GDM1 (cell line): ENCODE measurements at regions not wholly inside any gene's neighbourhood (a gene's known extent, or its start where the extent isn't known, plus 50 kb on each side); places are given as distances from the start of the nearest gene placed in this dataset.
"Not testable (repeated sequence)": the region's sequence is repeated elsewhere in the genome, so short reads cannot be mapped to it uniquely, and the experiment has no call there.

Experiments
- DNase-seq: peaks from one replicate; lab custom pipeline; 2025; lab: John Stamatoyannopoulos, UW

GRCh38 chr16:63695347-63695746 lies 1426.5 kb downstream of the CDH11 start:
- no peak for DNase-seq

GRCh38 chr16:63690961-63691360 lies 1430.9 kb downstream of the CDH11 start:
- no peak for DNase-seq

GRCh38 chr16:63690267-63690666 lies 1431.6 kb downstream of the CDH11 start:
- DNase-seq = no peak

- DNase-seq = no peak
Measured at GRCh38 chr16:63689068-63689467, 1432.8 kb downstream of the CDH11 start.

- no peak for DNase-seq
Measured at GRCh38 chr16:63684149-63685101, 1437.4 kb downstream of the CDH11 start.

GRCh38 chr16:63682844-63683243 lies 1439.0 kb downstream of the CDH11 start:
- DNase-seq = no peak

GRCh38 chr16:63672493-63672892 lies 1449.4 kb downstream of the CDH11 start:
- no peak for DNase-seq

- DNase-seq = no peak
Measured at GRCh38 chr16:63663155-63663554, 1458.7 kb downstream of the CDH11 start.

- DNase-seq = no peak
Measured at GRCh38 chr16:63655846-63656245, 1466.0 kb downstream of the CDH11 start.

- DNase-seq = no peak
Measured at GRCh38 chr16:63653044-63653839, 1468.6 kb downstream of the CDH11 start.

- DNase-seq = no peak
Measured at GRCh38 chr16:63652091-63652490, 1469.8 kb downstream of the CDH11 start.

GRCh38 chr16:63650550-63650949 lies 1471.3 kb downstream of the CDH11 start:
- DNase-seq = no peak

- not testable (repeated sequence) for DNase-seq
Measured at GRCh38 chr16:63633706-63634445, 1488.0 kb downstream of the CDH11 start.

GRCh38 chr16:63629272-63629671 lies 1492.6 kb downstream of the CDH11 start:
- DNase-seq = no peak

- no peak for DNase-seq
Measured at GRCh38 chr16:63628812-63629211, 1493.1 kb downstream of the CDH11 start.

GRCh38 chr16:63625126-63625525 lies 1496.7 kb downstream of the CDH11 start:
- DNase-seq = no peak

GRCh38 chr16:63623551-63624039 lies 1498.3 kb downstream of the CDH11 start:
- DNase-seq = no peak

- no peak for DNase-seq
Measured at GRCh38 chr16:63618896-63619485, 1502.9 kb downstream of the CDH11 start.

- no peak for DNase-seq
Measured at GRCh38 chr16:63617990-63618763, 1503.7 kb downstream of the CDH11 start.

GRCh38 chr16:63617047-63617989 lies 1504.5 kb downstream of the CDH11 start:
- no peak for DNase-seq
